CD4-positive, alpha-beta T cell (primary cell): ENCODE measurements at regions not wholly inside any gene's neighbourhood (a gene's known extent, or its start where the extent isn't known, plus 50 kb on each side); places are given as distances from the start of the nearest gene placed in this dataset.

Source experiments
- ATAC-seq: fragments of 200-7000 bp; cut with Tn5 transposase; one replicate; pipeline ENCODE4 v1.10.0; 2022; ENCODE audit warnings: mild to moderate bottlenecking; ENCODE audit not compliant: poor library complexity
- CTCF ChIA-PET: fragments of 350-600 bp; sonication (Branson Sonifier 250); formaldehyde crosslinking; loops from one replicate; lab custom pipeline; 2021; ENCODE audit warnings: antibody characterized with exemption, inconsistent platforms; lab: Charles Lee
- POLR2A ChIA-PET: fragments of 350-600 bp; sonication (Branson Sonifier 250); formaldehyde crosslinking; loops from one replicate; lab custom pipeline; 2021; ENCODE audit warnings: antibody characterized with exemption, inconsistent platforms; lab: Charles Lee
- DNase-seq, 14 experiments: peaks; one replicate each; pipeline ENCODE4 v3.0.0-alpha.2; 2013 to 2020; ENCODE audit warnings: mixed read lengths in 2 of 14
- H3K27ac ChIP-seq, 2 donors: one replicate each; pipeline versions ENCODE4 v1.5.1 to v1.7.0; 2013; ENCODE audit warnings: low read length in 2 of 2, low read depth in 1 of 2, mild to moderate bottlenecking in 1 of 2
- H3K27me3 ChIP-seq, 2 experiments: 1 replicate in 1 of 2; 2 replicates in 1 of 2; pipeline versions ENCODE4 v1.6.1 to v1.7.0; 2013; ENCODE audit warnings: low read length in 2 of 2, control low read depth in 1 of 2, mild to moderate bottlenecking in 1 of 2, moderate library complexity in 1 of 2; ENCODE audit not compliant: insufficient read depth in 2 of 2, control insufficient read depth in 1 of 2
- H3K36me3 ChIP-seq: one replicate; pipeline ENCODE4 v1.6.1; 2013; ENCODE audit warnings: low read length, control low read depth; ENCODE audit not compliant: insufficient read depth
- H3K4me1 ChIP-seq: one replicate; pipeline ENCODE4 v1.6.1; 2013; ENCODE audit warnings: low read length, control low read depth; ENCODE audit not compliant: insufficient read depth
- H3K4me3 ChIP-seq: one replicate; pipeline ENCODE4 v1.5.1; 2013; ENCODE audit warnings: mild to moderate bottlenecking, low read length, moderate library complexity
- H3K9me3 ChIP-seq, 2 experiments: 1 replicate in 1 of 2; 2 replicates in 1 of 2; pipeline versions ENCODE4 v1.6.1 to v1.7.0; 2013; ENCODE audit warnings: low read length in 2 of 2, mild to moderate bottlenecking in 2 of 2, control low read depth in 1 of 2, moderate library complexity in 1 of 2; ENCODE audit not compliant: control insufficient read depth in 1 of 2, insufficient read depth in 1 of 2
- H3K27ac Mint-ChIP-seq: one replicate; pipeline ENCODE4 v1.8.0; 2020; ENCODE audit warnings: mixed read lengths
- H3K27me3 Mint-ChIP-seq: one replicate; pipeline ENCODE4 v1.8.0; 2021; ENCODE audit warnings: mixed read lengths
- H3K36me3 Mint-ChIP-seq: one replicate; pipeline ENCODE4 v1.8.0; 2021; ENCODE audit warnings: low read depth, mixed read lengths
- H3K4me1 Mint-ChIP-seq: one replicate; pipeline ENCODE4 v1.8.0; 2021; ENCODE audit warnings: low read depth, mixed read lengths
- H3K4me3 Mint-ChIP-seq: one replicate; pipeline ENCODE4 v1.8.0; 2020; ENCODE audit warnings: mild to moderate bottlenecking, mixed read lengths
- H3K9me3 Mint-ChIP-seq: one replicate; pipeline ENCODE4 v1.8.0; 2020; ENCODE audit warnings: mixed read lengths
- CTCF ChIP-seq: fragments of 200-600 bp; IDR thresholded peaks from one replicate; pipeline ENCODE4 v1.8.0; 2022; ENCODE audit warnings: antibody characterized with exemption, mild to moderate bottlenecking
- intact Hi-C, 2 experiments: fragments of 100-400 bp; cut with DNase I in 1 of 2; cut with micrococcal nuclease in 1 of 2; formaldehyde crosslinking; loops; one replicate each; pipeline versions ENCODE4 v1.15.1 to v1.9.0; 2023 to 2025; cut with DNase I, micrococcal nuclease

GRCh38 chr11:45092901-45093760 lies 53.3 kb upstream of the PRDM11 start:
- no peak overlapping the region for H3K4me3 Mint-ChIP-seq
- peaks cover 19% of the 10 kb centered on the region for H3K4me1 Mint-ChIP-seq
- H3K9me3 ChIP-seq, result no peaks in the 10 kb centered on the region
- H3K27ac ChIP-seq, result no peak overlapping the region
- DNase-seq (peak in 3 of 14 experiments; percentile 42 to 72 (median 42)), ATAC-seq (no peak)
- H3K4me1 ChIP-seq, result peaks cover 29% of the 10 kb centered on the region
- H3K36me3 Mint-ChIP-seq, result no peaks in the 10 kb centered on the region
- no peaks in the 10 kb centered on the region for H3K36me3 ChIP-seq
- peaks cover 7% of the 10 kb centered on the region in 2 experiments for H3K27me3 ChIP-seq
- no peaks in the 10 kb centered on the region for H3K27me3 Mint-ChIP-seq
- no peaks in the 10 kb centered on the region for H3K9me3 Mint-ChIP-seq
- CTCF ChIA-PET, result no interaction called here
- intact Hi-C loops, result no loop called here
- no peak for TF ChIP-seq CTCF
- no peak overlapping the region for H3K4me3 ChIP-seq
- POLR2A ChIA-PET, result interaction anchor here (1.0 kb wide), 1 partner anchor 12 kb away, joined by 3 read pairs; no protein-coding TSS in a partner anchor
- H3K27ac Mint-ChIP-seq, result no peak overlapping the region

GRCh38 chr11:45093761-45094455 lies 52.5 kb upstream of the PRDM11 start:
- ATAC-seq (no peak), DNase-seq (no peak)
- Mint-ChIP-seq H3K27ac (no peak overlapping the region), H3K4me3 (no peak overlapping the region), H3K9me3 (no peaks in the 10 kb centered on the region), H3K36me3 (no peaks in the 10 kb centered on the region), H3K27me3 (peaks cover 4% of the 10 kb centered on the region), H3K4me1 (peaks cover 19% of the 10 kb centered on the region)
- Histone ChIP-seq H3K9me3 (no peaks in the 10 kb centered on the region), H3K36me3 (no peaks in the 10 kb centered on the region), H3K4me3 (no peak overlapping the region), H3K27ac (no peak overlapping the region), H3K4me1 (peaks cover 29% of the 10 kb centered on the region), H3K27me3 (peaks cover 7% of the 10 kb centered on the region in 2 experiments)
- ChIA-PET CTCF (no interaction called here), POLR2A (interaction anchor here (1.0 kb wide), 1 partner anchor 13 kb away, joined by 3 read pairs; no protein-coding TSS in a partner anchor)
- intact Hi-C loops, result no loop called here
- no peak for TF ChIP-seq CTCF

- Histone ChIP-seq H3K27me3 (peaks cover 7% of the 10 kb centered on the region in 2 experiments), H3K36me3 (no peaks in the 10 kb centered on the region), H3K9me3 (no peaks in the 10 kb centered on the region), H3K27ac (no peak overlapping the region), H3K4me3 (no peak overlapping the region), H3K4me1 (peaks cover 29% of the 10 kb centered on the region)
- Mint-ChIP-seq H3K27me3 (peaks cover 5% of the 10 kb centered on the region), H3K4me1 (peaks cover 19% of the 10 kb centered on the region), H3K4me3 (no peak overlapping the region), H3K27ac (no peak overlapping the region), H3K9me3 (no peaks in the 10 kb centered on the region), H3K36me3 (no peaks in the 10 kb centered on the region)
- no peak for TF ChIP-seq CTCF
- ChIA-PET POLR2A (no interaction called here), CTCF (no interaction called here)
- intact Hi-C loops, result no loop called here
- DNase-seq, result no peak
- no peak for ATAC-seq
Observed at GRCh38 chr11:45094958-45095690, 51.3 kb upstream of the PRDM11 start.
